GM19397 (cell line): ENCODE measurements at regions not wholly inside any gene's neighbourhood (a gene's known extent, or its start where the extent isn't known, plus 50 kb on each side); places are given as distances from the start of the nearest gene placed in this dataset.
"Not testable (repeated sequence)": the region's sequence is repeated elsewhere in the genome, so short reads cannot be mapped to it uniquely, and the experiment has no call there.

Experiments used
- ATAC-seq: cut with Tn5 transposase; IDR thresholded peaks from one replicate; pipeline ENCODE4 v1.9.1; 2021; ENCODE audit warnings: mild to moderate bottlenecking, moderate library complexity; ENCODE audit not compliant: unreplicated experiment

DNA sequence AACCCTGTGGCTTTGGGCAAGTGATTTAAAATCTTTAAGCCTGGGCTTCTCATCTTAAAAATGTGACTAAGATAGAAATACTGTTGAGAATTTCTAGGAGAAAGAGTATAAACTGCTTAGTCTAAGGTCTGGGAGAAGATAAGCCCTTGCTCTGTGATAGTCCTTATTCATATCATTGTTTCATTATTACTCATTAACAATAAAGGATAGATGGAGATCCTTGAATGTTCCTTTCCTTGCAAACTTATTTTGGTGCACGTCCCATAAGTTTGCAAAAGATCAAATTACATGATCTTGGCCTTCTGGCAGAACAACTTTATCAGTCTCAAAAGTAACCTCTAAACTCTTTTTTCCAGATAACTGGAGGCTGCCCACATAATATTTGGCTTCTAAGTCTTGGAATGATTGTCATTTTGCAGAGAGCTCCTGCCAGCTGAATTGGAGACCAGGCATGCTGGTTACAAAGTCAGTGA, 138.3 kb downstream of the FAM124B start:
- no peak for ATAC-seq

DNA sequence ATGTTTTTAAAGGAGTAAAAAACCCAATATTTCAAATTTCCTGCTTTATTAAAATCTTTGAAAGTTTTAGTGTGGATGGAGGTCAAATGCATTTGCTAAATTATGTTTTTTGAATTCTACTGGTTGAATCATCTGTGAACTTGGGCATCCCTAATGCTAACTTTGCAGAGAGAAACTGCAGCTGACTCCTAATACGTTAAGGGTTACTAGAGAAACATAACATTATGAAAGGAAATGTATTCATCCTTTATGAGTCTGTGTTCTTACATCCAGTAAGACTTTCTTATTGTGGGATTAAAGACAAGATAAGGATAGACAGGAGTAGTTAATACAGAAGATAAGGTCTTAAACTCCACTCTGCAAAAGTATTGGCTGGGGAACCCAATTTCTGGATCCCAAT, 140.6 kb downstream of the FAM124B start:
- ATAC-seq, result no peak

DNA sequence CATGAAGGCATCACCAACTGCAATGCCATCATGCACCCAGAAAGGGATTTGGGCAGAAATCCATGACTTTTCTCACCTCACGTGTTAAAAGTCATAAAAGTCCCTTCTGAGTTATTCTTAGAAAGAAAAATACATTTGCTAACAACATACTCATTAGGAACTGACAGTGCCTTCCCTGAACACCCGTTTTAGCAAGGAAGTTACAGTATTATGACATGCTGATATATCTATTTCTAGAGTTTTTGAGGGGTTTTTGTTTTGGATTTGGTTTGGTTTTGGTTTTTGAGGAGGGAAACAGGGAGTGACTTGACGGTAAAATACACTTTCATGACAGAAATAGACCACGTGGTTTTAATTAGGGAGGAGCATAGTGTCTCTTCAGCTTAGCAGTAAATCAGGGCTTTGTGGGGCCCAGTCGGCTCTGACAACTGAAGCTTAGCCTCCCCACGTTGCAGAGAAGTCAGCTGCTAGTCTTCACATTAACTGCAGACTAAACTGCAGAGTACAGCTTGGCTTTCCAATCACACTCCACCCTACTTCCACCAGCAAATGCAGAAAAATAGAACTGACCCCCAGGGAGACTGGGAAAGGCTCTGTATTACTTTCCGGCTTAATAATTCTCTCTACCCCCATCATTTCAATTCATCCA, 141.4 kb downstream of the FAM124B start:
- ATAC-seq, result no peak

GRCh38 chr2:224259831-224260230, 142.1 kb downstream of the FAM124B start:
- no peak for ATAC-seq

DNA sequence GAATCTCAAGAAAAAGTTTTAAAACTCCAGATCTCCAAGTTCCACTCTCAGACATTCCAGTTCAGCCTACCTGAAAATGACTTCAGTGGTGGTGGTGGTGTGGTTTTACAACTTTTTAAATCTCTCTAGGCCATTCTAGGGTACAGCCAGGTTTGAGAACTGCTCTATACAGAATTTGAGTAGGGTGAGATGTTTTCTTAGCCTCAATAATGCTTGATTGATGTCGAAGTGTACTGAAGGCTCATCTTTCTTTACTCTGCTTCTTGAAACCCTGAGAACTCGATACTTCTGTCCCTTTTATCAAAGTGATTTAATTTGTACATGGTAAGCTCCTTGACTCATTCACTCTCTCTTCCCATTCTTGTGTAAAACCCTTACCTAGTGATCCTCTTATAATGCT, 143.8 kb downstream of the FAM124B start:
- ATAC-seq, result no peak

- ATAC-seq, result no peak
These were observed 144.8 kb downstream of the FAM124B start for GRCh38 chr2:224257156-224257555.

DNA sequence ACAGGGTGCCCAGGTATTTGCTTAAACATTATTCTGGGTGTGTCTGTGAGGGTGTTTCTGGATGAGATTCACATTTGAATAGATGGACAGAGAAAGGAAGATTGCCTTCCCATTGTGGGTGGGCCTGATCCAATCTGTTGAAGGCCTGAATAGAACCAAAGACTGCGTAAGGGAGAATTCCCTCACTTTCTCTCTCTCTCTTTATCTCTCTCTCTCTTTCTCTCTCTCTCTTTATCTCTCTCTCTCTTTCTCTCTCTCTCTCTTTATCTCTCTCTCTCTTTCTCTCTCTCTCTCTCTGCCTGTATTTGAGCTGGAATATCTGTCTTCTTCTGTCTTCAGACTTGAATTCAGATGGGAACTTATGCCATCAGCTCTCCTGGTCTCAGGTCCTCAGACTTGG, 148.4 kb downstream of the FAM124B start:
- no peak for ATAC-seq

- ATAC-seq, result no peak
These were observed 149.3 kb downstream of the FAM124B start for GRCh38 chr2:224252631-224253030.

- no peak for ATAC-seq
These were observed 152.9 kb downstream of the FAM124B start for GRCh38 chr2:224248944-224249371.

- ATAC-seq, result no peak
These were observed 159.3 kb downstream of the FAM124B start for GRCh38 chr2:224242561-224242960.

DNA sequence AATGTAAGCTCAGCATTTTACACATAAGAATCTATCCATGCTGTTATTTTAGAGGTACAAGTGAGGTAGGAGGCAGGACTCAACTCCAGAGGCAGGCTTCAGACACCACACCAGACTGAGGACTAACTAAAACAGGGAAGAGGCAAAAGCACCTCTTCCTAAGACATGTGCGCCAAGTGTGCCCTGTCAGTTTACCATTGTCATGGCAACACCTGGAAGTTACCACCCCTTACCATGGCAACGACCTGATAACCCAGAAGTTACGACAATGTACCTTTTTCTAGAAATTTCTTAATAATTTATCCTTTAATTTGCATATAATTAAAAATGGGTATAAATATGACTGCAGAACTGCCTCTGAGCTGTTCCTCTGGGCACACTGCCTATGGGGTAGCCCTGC, 160.1 kb downstream of the FAM124B start:
- no peak for ATAC-seq

DNA sequence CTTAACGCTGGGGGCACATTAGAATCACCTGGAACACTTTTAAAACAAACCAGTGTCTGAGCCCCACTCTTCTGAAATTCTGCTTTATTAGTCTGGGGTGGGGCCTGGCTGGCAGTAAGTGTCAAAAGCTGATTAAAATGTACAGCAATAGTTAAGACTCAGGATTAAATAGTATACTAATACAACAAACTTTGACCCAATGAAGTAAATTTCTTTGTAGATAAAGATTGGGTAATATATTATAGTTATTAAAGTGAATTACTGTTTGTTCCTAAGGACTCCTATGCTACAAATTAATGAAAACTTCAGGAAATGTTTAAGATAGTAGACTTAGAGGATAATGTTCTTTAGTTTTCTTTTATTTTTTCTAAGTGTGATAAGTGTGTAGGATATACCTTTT, 160.9 kb downstream of the FAM124B start:
- no peak for ATAC-seq

- ATAC-seq, result no peak
These were observed 177.9 kb downstream of the FAM124B start for GRCh38 chr2:224223851-224224555.

DNA sequence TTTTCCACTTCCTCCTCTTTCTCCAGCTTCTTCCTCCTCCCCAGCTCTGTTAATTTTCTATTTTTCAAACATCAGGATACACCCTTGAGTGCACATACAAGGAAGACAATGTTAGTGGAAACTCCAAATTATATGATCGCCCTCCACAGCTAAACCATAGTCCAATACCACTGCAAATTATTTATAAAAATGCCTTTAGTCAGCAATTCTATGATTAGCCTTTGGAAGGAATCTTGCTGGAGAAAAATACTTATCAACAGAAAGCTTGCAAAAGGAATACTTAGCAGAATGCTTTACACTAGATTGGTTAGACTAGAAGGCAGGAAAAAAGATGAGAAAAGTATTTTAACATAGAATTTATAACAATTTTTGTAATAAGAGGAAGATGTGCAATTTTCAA, 178.9 kb downstream of the FAM124B start:
- no peak for ATAC-seq

GRCh38 chr2:224222291-224222690, 179.6 kb downstream of the FAM124B start:
- no peak for ATAC-seq

DNA sequence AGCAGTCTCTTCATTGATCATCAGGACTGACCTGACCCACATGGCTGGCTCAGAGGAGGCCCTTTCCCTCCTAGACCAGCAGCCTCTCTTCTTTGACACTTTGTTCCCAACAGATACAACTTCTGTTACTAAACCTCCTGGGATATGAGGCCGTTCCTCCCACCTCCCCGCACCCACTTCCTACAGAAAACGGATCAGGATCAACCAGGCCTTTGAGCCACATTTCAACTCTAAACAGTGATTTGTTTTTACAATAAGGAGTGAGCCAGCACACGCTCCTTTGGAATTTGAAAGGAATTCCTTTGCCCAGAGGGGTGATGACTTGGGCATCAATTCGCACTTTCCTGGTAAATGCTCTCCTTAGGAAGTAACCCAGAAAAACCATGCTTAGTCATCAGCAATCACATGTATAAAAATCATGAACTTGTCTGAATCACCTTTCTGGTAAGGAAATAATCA, 180.4 kb downstream of the FAM124B start:
- no peak for ATAC-seq

DNA sequence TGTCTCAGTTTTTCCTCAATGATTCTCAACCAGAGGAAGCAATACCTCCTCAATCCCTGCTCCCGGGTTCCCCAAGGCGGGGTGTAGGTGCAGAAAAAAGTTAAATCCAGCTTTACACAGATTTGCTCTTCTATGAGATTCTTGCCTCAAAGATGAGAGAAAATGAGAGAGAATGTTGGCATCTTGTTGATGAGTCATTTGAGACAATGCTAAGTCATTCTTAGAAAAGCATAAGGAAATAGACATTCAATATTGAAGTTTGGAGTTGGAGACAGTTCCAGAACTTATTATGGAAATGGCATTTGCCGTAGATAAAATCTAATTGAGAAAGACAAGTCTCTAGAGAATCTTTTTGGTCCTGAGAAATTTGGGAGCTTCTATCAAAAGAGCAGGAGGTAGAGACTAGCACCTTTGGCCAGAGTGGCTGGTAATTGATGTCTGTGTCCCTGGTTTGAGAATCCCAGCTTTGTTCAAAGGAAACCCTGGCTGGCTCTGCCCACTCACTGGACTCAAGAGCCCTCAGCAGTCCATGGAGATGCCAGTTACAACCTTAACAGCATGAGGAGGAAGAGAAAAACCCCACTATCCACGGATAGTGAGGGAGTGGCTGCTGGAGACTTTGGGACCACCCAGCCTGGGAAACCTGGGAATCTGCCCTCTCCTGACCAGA, 181.2 kb downstream of the FAM124B start:
- ATAC-seq, result no peak

DNA sequence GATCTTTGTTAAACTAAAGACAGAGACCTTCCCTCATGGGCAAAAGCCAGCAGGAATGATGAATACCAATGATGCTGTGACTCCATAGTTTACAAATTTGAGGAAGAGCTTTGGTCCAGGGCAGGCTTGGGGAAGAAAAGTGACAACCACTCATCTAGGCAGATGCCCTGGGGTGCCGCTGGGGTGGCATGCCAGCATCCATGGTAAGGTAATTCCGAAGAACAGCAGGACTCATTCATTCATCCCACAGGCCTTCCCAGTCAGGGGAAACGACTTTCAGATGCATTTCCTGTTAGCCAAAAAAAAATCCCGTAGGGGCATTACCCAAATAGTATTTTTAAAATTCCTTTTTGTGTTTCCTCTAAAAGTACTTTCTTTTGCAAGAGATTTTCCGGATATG, 180.7 kb upstream of the SERPINE2 start:
- ATAC-seq, result no peak

DNA sequence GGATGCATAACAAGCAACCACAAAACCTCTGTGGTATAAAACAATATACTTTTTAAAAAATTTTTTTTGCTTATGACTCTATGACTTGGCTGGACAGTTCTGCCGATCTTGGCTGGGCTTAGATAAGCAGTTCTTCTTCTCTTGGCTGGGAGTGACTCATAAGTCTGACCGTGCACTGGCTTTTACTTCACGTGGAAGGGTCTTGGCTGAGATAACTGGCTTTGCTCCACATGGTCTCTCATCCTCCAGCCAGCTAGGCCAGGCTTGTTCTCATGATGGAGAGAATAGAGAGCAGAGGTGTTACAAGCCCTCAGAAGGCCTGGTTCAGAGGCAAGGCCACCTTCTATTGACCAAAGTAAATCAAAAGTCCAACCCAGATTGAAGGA, 178.9 kb upstream of the SERPINE2 start:
- no peak for ATAC-seq

GRCh38 chr2:224217233-224217961, 178.3 kb upstream of the SERPINE2 start:
- ATAC-seq, result no peak

DNA sequence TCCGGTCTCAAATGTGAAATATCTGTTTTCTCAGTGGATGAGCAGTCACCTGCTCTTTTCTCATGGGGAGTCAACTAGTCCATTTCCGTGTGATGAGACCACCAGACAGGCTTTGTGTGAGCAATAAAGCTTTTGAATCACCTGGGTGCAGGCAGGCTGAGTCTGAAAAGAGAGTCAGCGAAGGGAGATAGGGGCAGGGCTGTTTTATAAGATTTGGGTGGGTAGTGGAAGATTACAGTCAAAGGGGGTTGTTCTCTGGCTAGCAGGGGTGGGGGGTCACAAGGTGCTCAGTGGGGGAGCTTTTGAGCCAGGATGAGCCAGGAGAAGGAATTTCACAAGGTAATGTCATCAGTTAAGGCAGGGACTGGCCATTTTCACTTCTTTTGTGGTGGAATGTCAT, 176.5 kb upstream of the SERPINE2 start:
- ATAC-seq, result not testable (repeated sequence)
